SK-N-SH treated with all-trans-retinoic acid at 6 μM for 48 hours (cell line): ENCODE measurements at regions not wholly inside any gene's neighbourhood (a gene's known extent, or its start where the extent isn't known, plus 50 kb on each side); places are given as distances from the start of the nearest gene placed in this dataset.

Experiments used
- ATAC-seq: fragments of 200-7000 bp; cut with Tn5 transposase; 3 replicates; pipeline ENCODE4 v1.9.1; 2020; ENCODE audit warnings: mild to moderate bottlenecking, moderate library complexity
- ARNTL ChIP-seq: fragments of 450-650 bp; formaldehyde crosslinking; IDR thresholded peaks from 2 replicates; pipeline ENCODE4 v1.5.0; 2020; ENCODE audit warnings: low read depth, mild to moderate bottlenecking, moderate library complexity, borderline replicate concordance
- BACH2 ChIP-seq: fragments of 250-450 bp; sonication (Bioruptor Pico); IDR thresholded peaks from 2 replicates; pipeline ENCODE4 v1.9.0; 2021; ENCODE audit warnings: mild to moderate bottlenecking, borderline replicate concordance
- CREB5 ChIP-seq: fragments of 250-450 bp; sonication (Bioruptor Pico); IDR thresholded peaks from 2 replicates; pipeline ENCODE4 v1.5.1; 2020; ENCODE audit warnings: low read depth, mild to moderate bottlenecking, moderate library complexity
- CSRNP3 ChIP-seq: fragments of 250-450 bp; sonication (Bioruptor Pico); IDR thresholded peaks from 2 replicates; pipeline ENCODE4 v1.5.1; 2021; ENCODE audit warnings: mild to moderate bottlenecking, moderate library complexity
- ESRRG ChIP-seq: fragments of 250-450 bp; sonication (Bioruptor Pico); IDR thresholded peaks from 2 replicates; pipeline ENCODE4 v1.6.1; 2021; ENCODE audit warnings: mild to moderate bottlenecking
- ISL1 ChIP-seq: fragments of 250-450 bp; sonication (Bioruptor Pico); IDR thresholded peaks from 2 replicates; pipeline ENCODE4 v2.1.2; 2022; ENCODE audit warnings: mild to moderate bottlenecking, moderate library complexity
- OSR1 ChIP-seq: fragments of 250-450 bp; sonication (Bioruptor Pico); IDR thresholded peaks from 2 replicates; pipeline ENCODE4 v1.8.0; 2022; ENCODE audit warnings: moderate library complexity, mild to moderate bottlenecking, inconsistent platforms
- PATZ1 ChIP-seq: fragments of 250-450 bp; sonication (Bioruptor Pico); IDR thresholded peaks from 2 replicates; pipeline ENCODE4 v1.8.0; 2020; ENCODE audit warnings: mild to moderate bottlenecking, moderate library complexity, borderline replicate concordance
- POU6F1 ChIP-seq: fragments of 250-450 bp; sonication (Bioruptor Pico); IDR thresholded peaks from 2 replicates; pipeline ENCODE4 v1.8.0; 2021; ENCODE audit warnings: low read depth, mild to moderate bottlenecking, moderate library complexity, borderline replicate concordance
- PPARA ChIP-seq: fragments of 250-450 bp; sonication (Bioruptor Pico); IDR thresholded peaks from 2 replicates; pipeline ENCODE4 v1.5.0; 2020; ENCODE audit warnings: mild to moderate bottlenecking, borderline replicate concordance
- SNAI2 ChIP-seq: fragments of 250-450 bp; sonication (Bioruptor Pico); IDR thresholded peaks from 2 replicates; pipeline ENCODE4 v1.5.0; 2020; ENCODE audit warnings: mild to moderate bottlenecking, moderate library complexity
- TCF4 ChIP-seq: fragments of 250-450 bp; sonication (Bioruptor Pico); IDR thresholded peaks from 2 replicates; pipeline ENCODE4 v1.8.0; 2021; ENCODE audit warnings: mild to moderate bottlenecking, moderate library complexity, borderline replicate concordance
- TOX ChIP-seq: fragments of 250-450 bp; sonication (Bioruptor Pico); IDR thresholded peaks from 2 replicates; pipeline ENCODE4 v1.8.0; 2021; ENCODE audit warnings: mild to moderate bottlenecking, moderate library complexity, borderline replicate concordance
- TSHZ2 ChIP-seq: fragments of 250-450 bp; sonication (Bioruptor Pico); IDR thresholded peaks from 2 replicates; pipeline ENCODE4 v1.5.0; 2020; ENCODE audit warnings: mild to moderate bottlenecking, moderate library complexity
- ZC3H10 ChIP-seq: fragments of 250-450 bp; sonication (Bioruptor Pico); IDR thresholded peaks from 2 replicates; pipeline ENCODE4 v1.5.1; 2021; ENCODE audit warnings: mild to moderate bottlenecking, moderate library complexity
- ZFP3 ChIP-seq: fragments of 250-450 bp; sonication (Bioruptor Pico); IDR thresholded peaks from 2 replicates; pipeline ENCODE4 v1.5.0; 2020; ENCODE audit warnings: mild to moderate bottlenecking, moderate library complexity
- ZNF70 ChIP-seq: fragments of 450-650 bp; formaldehyde crosslinking; IDR thresholded peaks from 2 replicates; pipeline ENCODE4 v1.5.0; 2020; ENCODE audit warnings: mild to moderate bottlenecking, moderate library complexity
- ZNF8 ChIP-seq: fragments of 450-650 bp; formaldehyde crosslinking; IDR thresholded peaks from 2 replicates; pipeline ENCODE4 v1.5.0; 2020; ENCODE audit warnings: mild to moderate bottlenecking, moderate library complexity

GRCh38 chr3:127385540-127385870 lies 97.7 kb upstream of the PRR20G start:
- TF ChIP-seq BACH2 (CRISPR knock-in tag) (no peak), SNAI2 (CRISPR knock-in tag) (no peak), POU6F1 (CRISPR knock-in tag) (no peak), ARNTL (CRISPR knock-in tag) (no peak), ZNF8 (CRISPR knock-in tag) (no peak), TCF4 (CRISPR knock-in tag) (no peak), ESRRG (CRISPR knock-in tag) (no peak)
- no peak for ATAC-seq

GRCh38 chr3:127384717-127385539 lies 97.1 kb upstream of the PRR20G start:
- no peak for TF ChIP-seq ZNF70
- TF ChIP-seq CREB5 (CRISPR knock-in tag) = no peak
- TF ChIP-seq ZNF8 (CRISPR knock-in tag) = no peak
- TF ChIP-seq TOX (CRISPR knock-in tag) = no peak
- no peak for TF ChIP-seq BACH2 (CRISPR knock-in tag)
- TF ChIP-seq PPARA = no peak
- no peak for TF ChIP-seq ZFP3 (CRISPR knock-in tag)
- TF ChIP-seq ISL1 (CRISPR knock-in tag) = no peak
- no peak for ATAC-seq

- TF ChIP-seq TCF4 (CRISPR knock-in tag) = no peak
- TF ChIP-seq CSRNP3 (CRISPR knock-in tag) = no peak
- no peak for TF ChIP-seq PATZ1 (CRISPR knock-in tag)
- TF ChIP-seq OSR1 (CRISPR knock-in tag) = no peak
- TF ChIP-seq ZNF70 = no peak
- no peak for TF ChIP-seq ZNF8 (CRISPR knock-in tag)
- TF ChIP-seq ISL1 (CRISPR knock-in tag) = no peak
- TF ChIP-seq ZFP3 (CRISPR knock-in tag) = no peak
- no peak for TF ChIP-seq ESRRG (CRISPR knock-in tag)
- no peak for TF ChIP-seq ZC3H10
- no peak for TF ChIP-seq BACH2 (CRISPR knock-in tag)
- no peak for TF ChIP-seq ARNTL (CRISPR knock-in tag)
- no peak for ATAC-seq
These were observed 95.9 kb upstream of the PRR20G start for GRCh38 chr3:127383656-127384179.

- ATAC-seq = no peak
- TF ChIP-seq ARNTL (CRISPR knock-in tag) (no peak), ZNF8 (CRISPR knock-in tag) (no peak), ESRRG (CRISPR knock-in tag) (no peak), OSR1 (CRISPR knock-in tag) (no peak), POU6F1 (CRISPR knock-in tag) (no peak), TSHZ2 (CRISPR knock-in tag) (no peak)
These were observed 90.2 kb upstream of the PRR20G start for GRCh38 chr3:127377801-127378655.
